ENCODE measurements at regions not wholly inside any gene's neighbourhood (a gene's known extent, or its start where the extent isn't known, plus 50 kb on each side); places are given as distances from the start of the nearest gene placed in this dataset.

DNA sequence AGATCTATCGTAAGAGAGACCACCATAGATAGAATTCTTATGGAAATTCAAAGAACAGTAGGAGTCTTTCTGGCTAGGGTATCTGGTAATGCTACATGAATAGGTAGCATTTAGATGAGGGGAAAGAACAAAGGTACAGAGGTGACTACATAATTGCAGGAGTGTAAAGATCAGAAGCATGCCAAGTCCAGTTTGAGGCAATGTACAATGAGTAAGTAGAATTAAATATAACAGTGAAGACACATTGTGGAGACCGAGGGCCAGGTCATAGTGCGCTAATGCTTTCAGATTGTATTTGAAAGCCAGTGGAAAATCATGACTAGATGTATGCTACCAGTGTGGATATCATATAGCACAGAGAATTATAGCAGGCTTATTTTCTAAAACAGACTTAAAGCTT is 1611.6 kb upstream of the LRRTM3 start:
- Histone ChIP-seq H3K9ac (ENCODE audit: low read length) (no peak overlapping the region), H4K91ac (ENCODE audit: low read length) (no peak overlapping the region), H2AFZ (ENCODE audit: low read depth, low read length) (no peak overlapping the region), H3K27ac (ENCODE audit: low read length, poor library complexity, severe bottlenecking) (no peak overlapping the region), H3K23ac (ENCODE audit: low read length in 2 of 2) (no peak overlapping the region), H3K4ac (ENCODE audit: low read depth in 1 of 2, low read length in 2 of 2) (no peak overlapping the region), H2BK120ac (ENCODE audit: low read depth, low read length) (no peak overlapping the region), H2BK12ac (ENCODE audit: low read length in 2 of 2) (no peak overlapping the region), H3K9me3 (ENCODE audit: control insufficient read depth, low read length) (no peaks in the 10 kb centered on the region), H3K79me1 (replicated peaks; ENCODE audit: low read length, poor library complexity, severe bottlenecking) (no peaks in the 10 kb centered on the region), H2BK5ac (ENCODE audit: low read depth, low read length, poor library complexity, severe bottlenecking) (no peak overlapping the region), H2AK5ac (ENCODE audit: low read length, severe bottlenecking) (peak overlapping the region; percentile 95), H2BK15ac (ENCODE audit: low read depth, poor library complexity, severe bottlenecking) (no peak overlapping the region), H3K4me1 (ENCODE audit: control insufficient read depth, insufficient read depth, low read depth, low read length) (peaks cover 2% of the 10 kb centered on the region), H3K18ac (ENCODE audit: low read depth in 1 of 2, low read length in 2 of 2) (no peak overlapping the region), H4K8ac (ENCODE audit: low read length) (no peak overlapping the region), H3K14ac (ENCODE audit: low read length in 2 of 2) (no peak overlapping the region), H3K4me3 (ENCODE audit: insufficient read depth in 1 of 2, low read depth in 1 of 2, low read length in 2 of 2) (no peak overlapping the region), H3K4me2 (ENCODE audit: low read length, poor library complexity, severe bottlenecking) (no peak overlapping the region), H3K36me3 (ENCODE audit: control insufficient read depth in 1 of 2, insufficient read depth in 2 of 2, low read depth in 1 of 2, low read length in 2 of 2) (no peaks in the 10 kb centered on the region), H3K27me3 (ENCODE audit: control insufficient read depth in 1 of 2, insufficient read depth in 1 of 2, low read length in 2 of 2) (no peaks in the 10 kb centered on the region)
- WGBS: 89% methylated on average over 3 of the region's 3 CpGs
- DNase-seq: no peak

- Histone ChIP-seq H2AK5ac (ENCODE audit: low read length, severe bottlenecking) (no peak overlapping the region), H3K23ac (ENCODE audit: low read length in 2 of 2) (no peak overlapping the region), H3K79me1 (replicated peaks; ENCODE audit: low read length, poor library complexity, severe bottlenecking) (no peaks in the 10 kb centered on the region), H4K91ac (ENCODE audit: low read length) (no peak overlapping the region), H3K27me3 (ENCODE audit: control insufficient read depth in 1 of 2, insufficient read depth in 1 of 2, low read length in 2 of 2) (no peaks in the 10 kb centered on the region), H3K4ac (ENCODE audit: low read depth in 1 of 2, low read length in 2 of 2) (no peak overlapping the region), H4K8ac (ENCODE audit: low read length) (no peak overlapping the region), H3K36me3 (ENCODE audit: control insufficient read depth in 1 of 2, insufficient read depth in 2 of 2, low read depth in 1 of 2, low read length in 2 of 2) (no peaks in the 10 kb centered on the region), H3K14ac (ENCODE audit: low read length in 2 of 2) (no peak overlapping the region), H2BK15ac (ENCODE audit: low read depth, poor library complexity, severe bottlenecking) (no peak overlapping the region), H3K18ac (ENCODE audit: low read depth in 1 of 2, low read length in 2 of 2) (no peak overlapping the region), H2BK12ac (ENCODE audit: low read length in 2 of 2) (no peak overlapping the region), H2AFZ (ENCODE audit: low read depth, low read length) (no peak overlapping the region), H3K4me1 (ENCODE audit: control insufficient read depth, insufficient read depth, low read depth, low read length) (peaks cover 2% of the 10 kb centered on the region), H3K4me3 (ENCODE audit: insufficient read depth in 1 of 2, low read depth in 1 of 2, low read length in 2 of 2) (no peak overlapping the region), H3K4me2 (ENCODE audit: low read length, poor library complexity, severe bottlenecking) (no peak overlapping the region), H2BK5ac (ENCODE audit: low read depth, low read length, poor library complexity, severe bottlenecking) (no peak overlapping the region), H3K27ac (ENCODE audit: low read length, poor library complexity, severe bottlenecking) (peak overlapping the region; percentile 74), H3K9me3 (ENCODE audit: control insufficient read depth, low read length) (no peaks in the 10 kb centered on the region), H3K9ac (ENCODE audit: low read length) (no peak overlapping the region), H2BK120ac (ENCODE audit: low read depth, low read length) (no peak overlapping the region)
- DNase-seq: no peak
- 90% methylated on average over 5 of the region's 5 CpGs for WGBS
Observed at GRCh38 chr10:65319493-65319892, 1606.3 kb upstream of the LRRTM3 start.

DNA sequence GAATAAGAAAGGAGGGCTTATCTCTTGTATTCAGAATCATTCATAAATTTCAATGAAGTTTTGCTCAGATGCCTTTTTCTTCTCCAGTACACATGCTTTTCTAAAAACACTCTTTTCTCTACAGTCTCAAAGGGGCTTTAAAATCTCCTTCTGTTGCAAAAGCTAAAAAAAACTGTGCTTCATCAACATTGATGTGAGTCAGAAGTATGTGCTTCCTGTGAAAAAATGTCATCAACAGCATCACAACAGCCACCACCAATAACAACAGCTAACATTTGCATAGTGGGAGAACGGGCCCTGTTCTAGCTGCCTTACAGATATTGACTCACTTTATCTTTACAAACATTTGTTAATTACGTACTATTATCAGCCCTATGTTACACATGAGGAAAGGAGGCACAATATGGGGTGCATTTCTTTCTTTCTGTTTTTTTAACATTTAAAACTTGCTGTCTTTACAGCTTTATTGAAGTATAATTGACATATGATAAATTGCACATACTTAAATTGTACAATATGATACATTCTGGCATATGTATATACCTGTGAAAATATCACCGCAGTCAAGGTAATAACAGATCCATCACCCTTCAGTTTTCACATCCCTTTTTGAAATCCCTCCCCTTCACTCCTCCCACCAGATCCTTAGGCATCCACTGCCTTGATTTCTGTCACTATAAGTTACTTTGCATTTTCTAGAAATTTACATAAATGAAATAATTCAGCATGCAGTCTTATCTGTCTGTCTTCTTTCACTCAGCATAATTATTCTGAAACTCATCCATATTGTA is 1605.4 kb upstream of the LRRTM3 start:
- no peak overlapping the region for H3K27ac ChIP-seq (ENCODE audit: low read length, poor library complexity, severe bottlenecking)
- no peak overlapping the region for H2BK15ac ChIP-seq (ENCODE audit: low read depth, poor library complexity, severe bottlenecking)
- H2BK5ac ChIP-seq (ENCODE audit: low read depth, low read length, poor library complexity, severe bottlenecking): no peak overlapping the region
- no peak overlapping the region for H2AK5ac ChIP-seq (ENCODE audit: low read length, severe bottlenecking)
- no peak overlapping the region for H4K8ac ChIP-seq (ENCODE audit: low read length)
- H3K4me2 ChIP-seq (ENCODE audit: low read length, poor library complexity, severe bottlenecking): no peak overlapping the region
- no peak overlapping the region for H2BK120ac ChIP-seq (ENCODE audit: low read depth, low read length)
- no peak overlapping the region for H3K14ac ChIP-seq (ENCODE audit: low read length in 2 of 2)
- H2AFZ ChIP-seq (ENCODE audit: low read depth, low read length): no peak overlapping the region
- no peak overlapping the region for H3K9ac ChIP-seq (ENCODE audit: low read length)
- DNase-seq: peak; percentile 62
- no peak overlapping the region for H2BK12ac ChIP-seq (ENCODE audit: low read length in 2 of 2)
- H3K23ac ChIP-seq (ENCODE audit: low read length in 2 of 2): no peak overlapping the region
- no peaks in the 10 kb centered on the region for H3K79me1 ChIP-seq (replicated peaks; ENCODE audit: low read length, poor library complexity, severe bottlenecking)
- H3K4ac ChIP-seq (ENCODE audit: low read depth in 1 of 2, low read length in 2 of 2): no peak overlapping the region
- no peak overlapping the region for H4K91ac ChIP-seq (ENCODE audit: low read length)
- WGBS: 83% methylated on average over 2 of the region's 3 CpGs
- no peak overlapping the region for H3K4me3 ChIP-seq (ENCODE audit: insufficient read depth in 1 of 2, low read depth in 1 of 2, low read length in 2 of 2)
- H3K27me3 ChIP-seq (ENCODE audit: control insufficient read depth in 1 of 2, insufficient read depth in 1 of 2, low read length in 2 of 2): no peaks in the 10 kb centered on the region
- H3K18ac ChIP-seq (ENCODE audit: low read depth in 1 of 2, low read length in 2 of 2): no peak overlapping the region
- peaks cover 2% of the 10 kb centered on the region for H3K4me1 ChIP-seq (ENCODE audit: control insufficient read depth, insufficient read depth, low read depth, low read length)
- H3K36me3 ChIP-seq (ENCODE audit: control insufficient read depth in 1 of 2, insufficient read depth in 2 of 2, low read depth in 1 of 2, low read length in 2 of 2): no peaks in the 10 kb centered on the region
- no peaks in the 10 kb centered on the region for H3K9me3 ChIP-seq (ENCODE audit: control insufficient read depth, low read length)

DNA sequence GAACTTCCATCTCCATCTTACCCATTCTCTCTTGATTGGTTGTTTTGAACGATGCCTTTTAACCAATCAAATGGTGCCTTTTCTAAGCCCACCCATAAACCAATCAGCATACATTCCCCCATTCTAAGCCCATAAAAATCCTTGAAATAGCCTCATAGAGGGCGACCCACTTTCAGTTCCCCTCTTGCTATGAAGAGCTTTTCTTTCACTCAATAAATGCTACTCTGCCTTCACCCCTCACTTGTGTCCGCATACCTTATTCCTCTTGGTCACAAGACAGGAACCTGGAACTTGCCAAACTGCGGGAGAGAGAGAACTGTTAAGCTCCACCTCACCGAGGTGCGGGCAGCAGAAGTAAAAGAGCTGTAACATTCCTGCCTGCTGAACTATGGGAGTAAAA is 1602.0 kb upstream of the LRRTM3 start:
- H3K23ac ChIP-seq (ENCODE audit: low read length in 2 of 2): no peak overlapping the region
- H3K27me3 ChIP-seq (ENCODE audit: control insufficient read depth in 1 of 2, insufficient read depth in 1 of 2, low read length in 2 of 2): no peaks in the 10 kb centered on the region
- no peak overlapping the region for H2BK12ac ChIP-seq (ENCODE audit: low read length in 2 of 2)
- no peak overlapping the region for H3K4me2 ChIP-seq (ENCODE audit: low read length, poor library complexity, severe bottlenecking)
- no peak overlapping the region for H4K8ac ChIP-seq (ENCODE audit: low read length)
- H3K4me1 ChIP-seq (ENCODE audit: control insufficient read depth, insufficient read depth, low read depth, low read length): no peaks in the 10 kb centered on the region
- no peak overlapping the region for H3K14ac ChIP-seq (ENCODE audit: low read length in 2 of 2)
- H2BK5ac ChIP-seq (ENCODE audit: low read depth, low read length, poor library complexity, severe bottlenecking): no peak overlapping the region
- no peak overlapping the region for H2BK120ac ChIP-seq (ENCODE audit: low read depth, low read length)
- 97% methylated on average over 6 of the region's 6 CpGs for WGBS
- H2BK15ac ChIP-seq (ENCODE audit: low read depth, poor library complexity, severe bottlenecking): no peak overlapping the region
- H3K79me1 ChIP-seq (replicated peaks; ENCODE audit: low read length, poor library complexity, severe bottlenecking): no peaks in the 10 kb centered on the region
- no peak overlapping the region for H3K27ac ChIP-seq (ENCODE audit: low read length, poor library complexity, severe bottlenecking)
- H2AK5ac ChIP-seq (ENCODE audit: low read length, severe bottlenecking): no peak overlapping the region
- DNase-seq: no peak
- no peak overlapping the region for H2AFZ ChIP-seq (ENCODE audit: low read depth, low read length)
- no peaks in the 10 kb centered on the region for H3K36me3 ChIP-seq (ENCODE audit: control insufficient read depth in 1 of 2, insufficient read depth in 2 of 2, low read depth in 1 of 2, low read length in 2 of 2)
- no peak overlapping the region for H3K4me3 ChIP-seq (ENCODE audit: insufficient read depth in 1 of 2, low read depth in 1 of 2, low read length in 2 of 2)
- H4K91ac ChIP-seq (ENCODE audit: low read length): no peak overlapping the region
- no peaks in the 10 kb centered on the region for H3K9me3 ChIP-seq (ENCODE audit: control insufficient read depth, low read length)
- no peak overlapping the region for H3K9ac ChIP-seq (ENCODE audit: low read length)
- no peak overlapping the region for H3K4ac ChIP-seq (ENCODE audit: low read depth in 1 of 2, low read length in 2 of 2)
- H3K18ac ChIP-seq (ENCODE audit: low read depth in 1 of 2, low read length in 2 of 2): no peak overlapping the region

Measured in mesenchymal stem cell (in vitro differentiated cells and primary cell).